NOMO-1 treated with dmso at 0.1 percent for 144 hours (cell line): ENCODE measurements at regions not wholly inside any gene's neighbourhood (a gene's known extent, or its start where the extent isn't known, plus 50 kb on each side); places are given as distances from the start of the nearest gene placed in this dataset.

ENCODE experiments used
- DNase-seq: peaks from one replicate; lab custom pipeline; 2025; ENCODE audit not compliant: unreplicated experiment; lab: John Stamatoyannopoulos, UW

DNA sequence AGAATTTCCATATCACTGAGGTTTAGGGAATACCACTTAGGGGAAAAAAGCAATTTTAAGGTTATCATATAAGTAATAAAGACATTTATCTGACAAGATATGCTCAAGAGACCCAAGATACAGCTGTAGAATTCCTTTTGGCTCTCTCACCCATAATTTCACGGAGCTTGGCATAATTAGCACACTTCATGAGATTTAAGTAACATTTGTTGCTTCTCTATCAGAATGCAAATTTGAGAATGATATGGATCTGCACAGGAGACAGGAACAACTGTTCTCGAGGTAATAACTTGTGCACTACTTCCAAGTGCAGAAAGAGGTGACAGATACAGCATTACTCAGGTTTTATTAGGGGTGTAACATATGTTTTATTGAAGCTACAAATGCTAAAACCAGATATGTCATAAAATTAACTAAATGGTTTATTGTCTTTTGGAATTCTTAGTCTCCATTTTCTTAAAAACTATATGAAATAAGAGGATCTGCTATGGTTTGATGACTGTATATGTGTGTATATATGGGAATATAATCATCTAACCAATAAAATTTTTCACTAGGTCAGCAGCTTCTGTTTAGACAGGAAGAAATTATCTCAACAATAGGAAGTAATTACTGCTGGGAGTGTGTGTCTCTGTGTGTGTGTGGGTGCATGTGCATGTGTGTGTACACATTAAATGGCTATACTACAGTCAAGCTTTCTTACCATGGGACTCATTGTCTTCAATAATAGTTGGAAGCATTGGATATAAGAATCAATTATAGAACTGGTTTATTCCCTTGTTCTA is 401.3 kb downstream of the PCDH17 start:
- DNase-seq: no peak

- no peak for DNase-seq
Measured at GRCh38 chr13:58043971-58044370, 412.4 kb downstream of the PCDH17 start.

DNA sequence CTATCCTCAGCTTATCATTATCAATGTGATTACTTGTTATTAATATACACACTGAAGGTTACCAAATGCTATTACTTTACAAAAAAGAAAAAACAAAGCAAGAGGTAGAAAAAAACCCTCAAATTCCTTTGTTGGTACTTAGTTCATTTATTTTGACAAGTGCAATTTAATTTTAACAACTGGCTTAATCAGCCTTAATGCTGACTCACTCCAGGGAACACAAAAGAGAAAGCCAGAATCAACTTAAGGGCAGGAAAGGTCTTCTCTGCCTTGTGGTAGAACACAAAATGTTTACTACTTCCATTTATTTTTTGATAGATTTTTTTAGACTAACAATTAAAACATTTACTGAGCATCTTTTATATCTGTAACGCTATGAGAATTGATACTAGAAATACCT is 417.1 kb downstream of the PCDH17 start:
- DNase-seq: no peak

DNA sequence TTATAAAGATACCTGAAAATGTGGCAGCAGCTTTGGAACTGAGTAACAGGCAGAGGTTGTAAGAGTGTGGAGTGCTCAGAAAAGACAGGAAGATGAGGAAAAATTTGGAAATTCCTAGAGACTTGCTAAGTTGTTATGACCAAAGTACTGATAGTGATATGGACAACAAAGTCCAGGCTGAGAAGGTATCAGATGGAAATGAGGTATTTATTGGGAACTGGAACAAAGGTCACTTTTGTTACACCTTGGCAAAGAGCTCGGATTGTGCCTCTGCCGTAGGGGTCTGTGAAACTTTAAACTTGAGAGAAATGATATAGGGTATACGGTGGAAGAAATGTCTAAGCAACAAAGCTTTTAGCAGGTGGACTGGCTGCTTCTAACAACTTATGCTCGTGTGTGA is 419.9 kb downstream of the PCDH17 start:
- DNase-seq: no peak

GRCh38 chr13:58051807-58052375 is 420.3 kb downstream of the PCDH17 start:
- no peak for DNase-seq

DNA sequence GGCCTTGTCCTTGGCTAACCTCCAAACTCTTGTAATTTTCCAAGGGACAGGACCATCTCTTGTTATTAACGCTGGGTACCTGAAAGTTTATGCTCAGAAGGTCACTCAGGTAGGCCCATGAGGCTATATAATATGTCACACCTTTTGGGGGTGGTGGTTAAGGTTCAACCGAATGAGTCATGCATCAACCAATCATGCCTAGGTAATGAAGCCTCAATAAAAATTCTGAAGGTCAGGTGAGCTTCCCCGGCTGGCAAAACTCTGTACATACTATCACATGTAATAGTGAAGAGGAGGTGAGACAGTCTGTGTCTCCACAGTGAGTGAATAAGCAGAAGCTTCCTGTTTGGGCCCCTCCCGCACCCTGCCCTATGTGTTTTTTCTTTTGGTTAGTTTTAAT is 424.9 kb downstream of the PCDH17 start:
- DNase-seq: no peak

GRCh38 chr13:58059624-58060023 is 428.1 kb downstream of the PCDH17 start:
- no peak for DNase-seq

- DNase-seq: no peak
Measured at GRCh38 chr13:58080806-58081205, 449.3 kb downstream of the PCDH17 start.

DNA sequence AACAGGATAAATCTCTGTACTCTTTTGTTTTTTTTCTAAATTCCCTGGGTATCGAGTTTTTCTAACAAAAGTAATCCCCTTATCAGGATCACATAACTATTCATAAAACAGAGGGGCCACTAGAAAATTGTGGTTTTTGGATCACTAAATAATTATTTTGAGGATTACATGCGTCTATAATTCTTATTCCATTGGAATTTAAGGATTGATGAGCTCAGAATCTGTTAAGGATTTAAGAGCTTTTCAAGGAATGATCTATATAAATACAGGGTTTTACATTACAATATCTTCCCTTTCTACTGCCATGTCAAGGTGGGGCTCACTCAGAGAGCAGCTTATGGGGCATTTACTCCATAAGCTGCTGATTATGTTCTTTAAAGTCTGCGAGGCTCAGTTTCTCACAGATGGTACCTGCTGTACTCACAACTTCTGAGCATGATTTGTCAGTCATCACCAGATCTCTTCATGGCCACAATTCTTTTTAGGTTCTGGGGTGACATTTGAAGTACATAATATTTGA is 449.8 kb downstream of the PCDH17 start:
- DNase-seq: no peak

DNA sequence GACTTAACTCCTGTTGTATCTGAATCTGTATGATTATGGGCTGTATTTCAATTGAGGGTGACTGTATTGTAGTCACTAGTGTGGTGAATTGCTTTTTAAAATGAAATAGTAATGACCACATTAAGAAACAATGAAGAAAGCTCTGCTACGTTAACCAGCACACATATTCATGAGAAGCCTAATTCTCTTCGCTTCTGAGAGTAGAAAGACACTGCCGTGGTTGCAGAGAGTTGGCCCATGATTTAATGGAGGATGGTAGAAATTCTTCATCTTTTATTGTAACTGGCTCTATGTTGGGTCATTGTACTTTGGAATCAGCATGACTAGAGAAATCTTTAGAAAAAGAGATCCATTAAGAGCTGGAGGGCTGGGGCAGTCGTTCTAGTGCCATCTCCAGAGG is 451.5 kb downstream of the PCDH17 start:
- no peak for DNase-seq

- no peak for DNase-seq
Measured at GRCh38 chr13:58085274-58085673, 453.7 kb downstream of the PCDH17 start.

DNA sequence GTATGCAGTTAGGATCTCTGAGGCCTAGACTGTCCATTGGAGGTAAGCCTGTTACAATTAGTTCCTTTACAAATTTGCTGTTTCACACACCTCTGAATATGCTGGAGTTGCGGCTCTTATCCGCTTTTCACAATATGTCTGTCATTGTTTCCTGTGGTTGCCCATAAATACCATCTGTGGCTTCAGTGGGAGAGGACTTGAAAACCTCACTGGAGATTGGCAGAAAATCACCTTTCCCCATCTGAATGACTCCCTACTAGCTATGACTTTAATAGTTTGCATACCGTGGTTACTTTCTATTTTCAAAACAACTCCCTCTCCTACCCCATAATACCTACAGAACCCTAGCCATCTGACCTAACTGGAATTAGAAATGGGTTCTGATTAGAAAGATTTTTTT is 454.3 kb downstream of the PCDH17 start:
- no peak for DNase-seq

DNA sequence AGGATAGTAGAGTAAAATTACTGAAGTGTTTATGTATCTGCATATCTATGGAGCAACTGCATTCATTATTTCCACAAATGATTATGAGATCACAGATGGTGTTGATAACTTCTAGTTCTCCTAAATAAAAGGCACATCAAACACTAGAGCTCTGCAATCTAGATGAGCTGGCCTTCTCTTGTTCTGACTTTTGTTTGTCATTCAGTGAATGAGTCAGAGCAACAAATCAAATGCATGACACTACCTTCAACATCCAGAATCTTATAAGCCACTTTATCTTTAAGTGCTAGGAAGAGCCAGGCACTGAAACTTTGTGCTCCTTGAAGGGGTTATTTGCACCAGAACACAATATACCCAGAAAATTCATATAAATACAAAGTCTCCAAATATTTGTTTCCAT is 456.0 kb downstream of the PCDH17 start:
- no peak for DNase-seq

DNA sequence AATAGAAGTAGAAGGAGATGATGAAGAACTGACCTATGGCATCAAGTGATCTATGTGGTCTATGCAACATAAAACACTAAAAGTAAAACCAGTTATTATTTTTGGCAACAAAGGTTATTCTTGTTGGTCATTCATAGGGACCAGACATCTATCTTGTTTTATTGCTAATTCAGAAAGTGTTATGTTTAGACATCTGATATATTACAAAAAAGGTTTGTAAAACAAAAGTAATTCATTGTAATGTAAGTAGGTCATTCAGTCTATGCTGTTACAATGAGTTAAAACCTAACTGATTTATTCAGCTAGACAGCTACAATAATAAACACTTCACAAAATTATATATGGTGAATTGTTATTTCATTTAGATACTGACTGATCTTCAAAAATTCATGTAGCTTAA is 461.9 kb downstream of the PCDH17 start:
- DNase-seq: no peak

DNA sequence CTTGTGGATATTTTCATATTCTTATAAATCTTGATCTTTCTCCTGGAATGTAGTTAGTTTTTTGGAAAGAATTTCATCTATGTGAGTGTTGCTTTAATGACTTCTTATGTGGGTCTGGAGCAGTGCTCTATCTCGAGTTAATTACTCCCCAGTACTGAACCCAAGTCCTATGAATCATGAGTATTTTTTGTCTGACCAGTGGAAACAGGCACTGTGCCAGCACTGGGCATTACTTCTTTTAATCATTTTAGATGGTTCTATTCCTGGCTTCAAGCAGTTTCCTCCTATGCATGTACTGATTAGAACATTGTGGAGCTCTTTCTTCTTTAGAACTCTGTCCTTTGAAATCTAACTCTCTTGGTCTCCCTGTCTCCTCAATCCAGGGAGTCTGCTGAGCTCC is 466.3 kb downstream of the PCDH17 start:
- DNase-seq: no peak

DNA sequence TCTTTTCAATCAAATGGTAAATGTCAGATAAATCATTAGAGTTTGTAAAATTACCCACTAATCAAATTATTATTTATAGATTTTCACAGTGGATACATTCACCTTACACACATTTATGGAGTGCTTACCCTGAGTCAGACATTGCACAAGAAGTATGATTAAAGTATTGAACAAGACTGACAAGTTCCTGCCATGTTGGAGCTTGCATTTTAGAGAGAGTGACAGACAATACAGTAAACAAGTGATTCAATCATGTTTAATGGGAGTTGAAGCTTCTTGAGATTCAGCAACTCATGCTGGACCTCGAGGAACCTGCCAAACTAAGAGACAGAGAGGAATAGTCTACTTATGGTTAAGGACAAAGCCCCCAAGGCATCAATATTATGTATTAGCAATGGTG is 487.8 kb downstream of the PCDH17 start:
- no peak for DNase-seq

- no peak for DNase-seq
Measured at GRCh38 chr13:58119804-58120203, 488.3 kb downstream of the PCDH17 start.

GRCh38 chr13:58126496-58126895 is 495.0 kb downstream of the PCDH17 start:
- no peak for DNase-seq

- no peak for DNase-seq
Measured at GRCh38 chr13:58134012-58134411, 502.5 kb downstream of the PCDH17 start.

DNA sequence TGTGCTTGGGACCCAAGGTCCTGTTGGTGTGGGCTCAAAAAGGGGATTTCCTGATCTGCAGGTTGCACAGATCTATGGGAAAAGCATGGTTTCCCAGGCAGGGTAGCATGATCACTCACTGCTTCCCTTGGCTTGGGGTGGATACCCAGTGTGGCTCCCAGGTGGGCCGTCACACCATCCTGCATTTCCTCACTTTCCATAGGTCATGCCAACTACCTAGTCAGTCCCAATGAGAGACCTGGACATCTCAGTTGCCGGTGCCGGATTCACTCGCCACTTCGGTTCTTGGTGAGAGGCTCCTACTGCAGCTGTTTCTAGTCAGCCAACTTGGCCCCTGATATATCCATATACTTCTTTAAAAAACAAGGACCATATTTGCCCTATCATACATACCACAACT is 503.0 kb downstream of the PCDH17 start:
- DNase-seq: no peak

DNA sequence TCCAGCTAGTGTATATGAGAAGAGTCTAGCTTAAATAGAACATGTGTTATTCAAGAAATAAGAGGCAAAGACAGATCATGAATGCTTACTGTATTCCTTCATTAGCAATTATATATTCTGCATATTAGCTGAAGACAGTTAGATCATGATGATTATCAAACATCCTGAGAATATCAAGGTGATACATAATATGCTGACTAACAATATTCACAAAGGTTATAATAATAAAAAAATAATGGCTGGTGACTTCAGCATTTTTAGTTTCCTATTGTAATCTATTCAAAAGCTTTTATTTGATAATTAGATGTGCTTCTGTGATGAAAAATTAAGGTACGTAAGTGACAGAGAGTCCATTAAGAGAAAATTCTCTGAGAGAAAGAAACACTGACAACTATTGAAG is 511.4 kb downstream of the PCDH17 start:
- no peak for DNase-seq

GRCh38 chr13:58144616-58145015 is 513.1 kb downstream of the PCDH17 start:
- DNase-seq: no peak

DNA sequence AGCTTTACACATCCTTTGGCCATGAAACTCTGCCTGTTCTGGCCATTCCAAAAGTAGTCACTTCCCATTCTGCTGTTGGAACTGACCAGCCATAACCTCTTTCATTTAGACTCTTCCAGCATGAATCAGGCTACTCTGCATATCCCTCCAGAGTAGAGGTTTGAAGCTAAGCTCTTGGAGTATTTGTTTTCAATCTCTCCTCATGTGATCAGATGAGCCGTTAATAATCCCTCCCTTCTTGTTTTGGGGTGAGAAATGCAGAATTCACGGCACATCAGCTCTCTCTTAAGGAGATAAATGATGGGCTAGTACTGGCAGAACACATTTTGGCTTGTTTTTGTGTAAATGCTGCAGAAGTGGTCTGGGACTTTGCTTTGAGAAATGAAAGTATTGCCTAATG is 519.9 kb downstream of the PCDH17 start:
- no peak for DNase-seq
